HG03039 (cell line): ENCODE measurements at regions not wholly inside any gene's neighbourhood (a gene's known extent, or its start where the extent isn't known, plus 50 kb on each side); places are given as distances from the start of the nearest gene placed in this dataset.
"Not testable (repeated sequence)": the region's sequence is repeated elsewhere in the genome, so short reads cannot be mapped to it uniquely, and the experiment has no call there.

Experiments used
- ATAC-seq: cut with Tn5 transposase; IDR thresholded peaks from one replicate; pipeline ENCODE4 v1.9.1; 2021; ENCODE audit warnings: mild to moderate bottlenecking, moderate library complexity; ENCODE audit not compliant: unreplicated experiment

DNA sequence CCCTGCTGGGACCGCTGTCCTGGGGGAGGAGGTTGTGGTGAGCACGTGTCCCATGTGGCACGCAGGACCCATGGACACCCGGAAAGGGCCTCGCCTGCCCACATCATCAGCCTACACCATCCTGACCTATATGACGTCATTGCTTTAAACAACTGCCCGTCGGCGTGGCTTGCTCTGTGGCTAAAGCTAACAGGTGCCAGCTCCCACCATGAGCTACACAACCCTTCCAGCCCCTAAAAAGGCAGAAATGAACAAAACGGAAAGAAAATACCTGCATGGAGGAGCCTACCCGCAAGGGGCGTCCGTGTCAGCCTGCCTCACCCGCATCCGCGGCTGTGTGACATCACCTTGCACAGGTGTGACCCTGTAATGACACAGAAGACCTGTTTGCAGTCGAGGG, 481.8 kb downstream of the BRD1 start:
- no peak for ATAC-seq

GRCh38 chr22:49344656-49345055, 483.0 kb downstream of the BRD1 start:
- no peak for ATAC-seq

DNA sequence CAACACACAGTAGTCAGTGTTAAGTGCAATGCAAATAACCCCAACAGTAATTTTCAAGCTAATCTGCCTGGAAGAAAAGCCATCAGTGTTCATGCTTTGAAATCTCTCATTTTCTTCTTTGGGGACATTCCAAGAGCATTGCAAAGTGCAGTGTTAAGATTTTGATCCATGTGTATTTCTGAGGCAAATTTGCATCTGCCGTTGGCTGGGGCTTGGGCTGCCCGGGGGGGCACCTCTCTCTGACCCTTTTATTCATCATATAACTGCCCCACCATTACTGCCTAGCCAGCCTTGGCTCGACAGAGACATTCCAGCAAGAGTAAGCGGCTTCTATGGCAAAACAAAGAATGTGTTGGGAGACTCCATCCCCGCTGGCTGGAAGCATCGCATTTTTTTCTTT, 483.5 kb downstream of the BRD1 start:
- no peak for ATAC-seq

- no peak for ATAC-seq
Measured at GRCh38 chr22:49340406-49340805, 487.3 kb downstream of the BRD1 start.

GRCh38 chr22:49336483-49336882, 491.2 kb downstream of the BRD1 start:
- ATAC-seq = not testable (repeated sequence)

GRCh38 chr22:49334976-49335375, 492.7 kb downstream of the BRD1 start:
- ATAC-seq = no peak

GRCh38 chr22:49334449-49334789, 493.3 kb downstream of the BRD1 start:
- no peak for ATAC-seq

DNA sequence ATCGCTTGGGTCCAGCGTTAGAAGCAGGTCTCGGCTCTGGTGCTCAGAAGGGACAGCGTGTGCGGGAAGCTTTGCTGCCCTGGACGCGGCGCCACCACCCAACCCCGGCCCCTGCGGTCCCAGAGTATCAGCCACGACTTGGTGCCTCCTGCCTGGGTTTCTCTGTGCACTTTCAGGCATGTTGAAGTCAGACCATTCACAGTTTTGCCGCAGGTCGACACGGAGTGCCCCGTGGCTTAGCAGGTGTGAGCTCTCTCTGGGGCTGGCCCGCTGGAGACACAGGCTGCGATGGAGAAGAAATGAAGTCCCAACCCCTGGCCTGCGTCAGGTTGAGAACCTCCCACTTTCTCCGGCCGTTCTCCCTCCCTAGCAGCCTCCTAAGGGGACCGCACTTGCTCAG, 494.5 kb downstream of the BRD1 start:
- ATAC-seq = no peak

GRCh38 chr22:49332691-49333090, 495.0 kb downstream of the BRD1 start:
- no peak for ATAC-seq

DNA sequence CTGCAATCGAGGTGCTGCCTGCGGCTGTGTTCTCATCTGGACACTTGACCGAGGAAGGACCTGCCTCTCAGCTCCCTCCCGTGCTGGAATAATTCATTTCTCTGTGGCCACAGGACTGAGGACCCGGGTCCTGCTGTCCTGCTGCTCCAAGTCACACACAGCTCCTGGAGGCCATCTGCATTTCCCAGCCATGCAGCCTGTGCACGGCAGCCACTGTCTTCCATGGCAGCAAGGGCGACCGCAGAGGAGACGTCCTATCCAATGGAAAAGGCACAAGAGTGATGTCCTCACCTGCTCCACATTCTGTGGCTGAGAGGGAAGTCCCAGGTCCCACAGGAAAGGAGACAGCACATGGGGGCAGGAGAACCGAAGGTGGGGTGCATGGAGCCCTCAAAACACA, 495.8 kb downstream of the BRD1 start:
- ATAC-seq = no peak

- no peak for ATAC-seq
Measured at GRCh38 chr22:49331223-49331815, 496.4 kb downstream of the BRD1 start.

- ATAC-seq = no peak
Measured at GRCh38 chr22:49330421-49331222, 497.1 kb downstream of the BRD1 start.

DNA sequence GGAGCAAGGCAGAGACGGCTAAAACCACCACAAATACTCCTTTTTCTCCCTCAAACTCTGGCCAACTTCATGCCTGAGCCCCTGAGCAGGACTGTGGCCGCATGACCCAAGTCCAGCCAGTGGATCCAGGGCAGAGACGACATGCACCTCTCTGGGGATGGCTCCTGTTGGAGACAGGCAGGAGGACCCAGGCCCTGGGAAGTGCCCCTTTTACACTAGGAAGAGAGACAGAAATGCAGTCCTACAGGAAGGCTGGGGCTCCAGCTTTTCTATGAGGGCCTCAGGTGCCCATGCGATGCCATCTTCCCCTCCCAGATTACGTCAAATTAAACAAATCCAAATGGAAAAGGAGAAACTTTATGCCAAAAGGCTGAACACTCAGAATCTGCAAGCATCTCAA, 498.0 kb downstream of the BRD1 start:
- no peak for ATAC-seq

- no peak for ATAC-seq
Measured at GRCh38 chr22:49328630-49329405, 498.9 kb downstream of the BRD1 start.

- no peak for ATAC-seq
Measured at GRCh38 chr22:49328118-49328475, 499.6 kb downstream of the BRD1 start.

DNA sequence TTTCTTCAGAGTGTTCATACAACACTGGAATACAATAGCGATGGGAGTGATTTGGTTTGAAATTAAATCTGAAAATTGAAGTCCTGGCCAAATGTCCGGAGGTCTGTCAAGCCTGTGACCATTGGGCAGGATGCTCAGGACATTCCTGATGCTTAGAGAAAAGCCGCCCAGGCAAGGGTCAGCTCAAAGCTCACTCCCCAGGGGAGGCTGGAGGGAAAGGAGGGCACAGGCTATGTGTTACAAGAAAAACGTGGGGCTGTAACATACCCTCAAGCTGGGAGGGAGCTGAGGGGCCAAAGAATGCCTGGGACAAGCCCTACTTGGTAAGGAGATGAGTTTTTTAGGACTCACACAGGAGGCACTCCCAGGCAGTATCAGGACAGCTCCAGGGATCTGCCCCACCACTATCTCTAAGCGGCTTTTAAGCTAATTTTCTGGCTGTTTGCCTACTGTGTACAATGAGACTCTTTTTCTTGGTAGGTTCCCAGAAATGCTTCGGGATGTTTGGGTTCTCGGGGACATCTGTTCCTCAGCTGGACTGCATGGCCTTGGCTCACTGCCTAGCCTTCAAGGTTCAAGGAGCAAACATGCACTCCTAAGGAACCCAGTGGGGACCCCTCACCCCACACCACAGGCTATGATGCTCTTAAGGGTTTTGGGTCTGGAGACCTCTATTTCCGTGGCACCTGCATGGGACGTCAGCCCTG, 500.1 kb downstream of the BRD1 start:
- no peak for ATAC-seq

DNA sequence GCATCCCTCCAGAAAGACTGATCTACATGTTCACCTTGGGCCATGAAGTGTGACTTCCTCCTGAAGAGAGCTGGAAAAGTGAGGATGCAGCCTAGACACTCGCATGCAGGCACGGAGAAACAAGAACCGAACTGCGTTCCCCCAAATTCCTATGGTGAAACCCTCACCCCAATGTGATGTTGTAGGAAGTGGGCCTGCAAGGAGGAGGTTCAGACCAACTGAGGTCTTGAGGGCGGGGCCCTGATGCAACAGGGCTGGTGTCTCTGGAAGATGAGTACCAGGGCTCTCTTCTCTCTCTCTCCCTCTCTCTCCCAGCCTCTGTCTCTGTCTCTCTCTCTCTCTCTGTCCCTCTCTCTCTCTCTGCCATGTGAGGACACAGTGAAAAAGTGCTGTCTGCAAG, 501.1 kb downstream of the BRD1 start:
- ATAC-seq = no peak

- ATAC-seq = no peak
Measured at GRCh38 chr22:49325531-49326395, 501.9 kb downstream of the BRD1 start.

DNA sequence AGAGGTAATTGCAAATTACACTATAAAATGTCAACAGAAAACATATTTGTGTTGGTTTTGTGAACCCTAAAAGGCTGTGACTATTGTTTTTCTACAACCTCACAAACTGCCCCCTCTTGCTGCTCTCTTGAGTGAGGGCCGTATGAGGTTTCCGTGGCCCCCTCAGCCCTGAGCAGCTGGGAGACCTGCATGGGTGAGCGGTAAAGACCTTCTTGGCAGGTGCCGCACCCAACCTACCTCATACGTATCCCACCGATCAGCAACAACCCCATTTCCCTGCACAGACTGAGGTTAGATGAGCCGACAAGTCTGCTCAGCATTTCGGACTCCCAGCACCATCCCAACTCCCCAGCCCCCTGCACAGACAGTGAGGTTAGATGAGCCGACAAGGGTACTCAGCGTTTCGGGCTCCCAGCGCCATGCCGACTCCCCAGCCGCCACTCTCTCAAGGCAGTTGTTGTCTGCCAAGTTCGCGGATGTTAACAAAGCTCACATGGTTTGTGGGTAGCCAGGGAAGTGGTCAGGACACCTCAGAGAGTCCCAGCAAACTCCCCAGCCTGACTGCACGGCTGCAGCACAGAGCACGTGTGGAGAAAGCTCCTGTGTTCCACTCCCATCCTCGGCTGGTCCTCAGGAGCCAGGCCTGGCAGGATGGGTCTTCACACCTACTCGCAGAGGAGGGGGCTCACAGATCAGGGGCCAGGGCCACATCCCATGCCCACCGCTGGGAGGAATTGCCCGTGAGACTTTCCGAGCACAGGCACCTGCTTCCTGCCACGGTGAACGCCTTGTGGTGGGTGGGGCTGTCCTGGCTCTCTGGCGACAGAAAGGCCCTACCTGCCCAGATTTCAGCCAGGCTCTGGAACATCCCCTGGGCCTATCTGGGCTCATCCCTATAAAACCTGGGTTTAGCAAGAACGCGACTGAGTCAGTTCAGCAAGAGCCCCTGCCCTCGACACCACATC, 502.9 kb downstream of the BRD1 start:
- no peak for ATAC-seq
